ENCODE measurements at regions not wholly inside any gene's neighbourhood (a gene's known extent, or its start where the extent isn't known, plus 50 kb on each side); places are given as distances from the start of the nearest gene placed in this dataset.
"Not testable (repeated sequence)": the region's sequence is repeated elsewhere in the genome, so short reads cannot be mapped to it uniquely, and the experiment has no call there.

DNA sequence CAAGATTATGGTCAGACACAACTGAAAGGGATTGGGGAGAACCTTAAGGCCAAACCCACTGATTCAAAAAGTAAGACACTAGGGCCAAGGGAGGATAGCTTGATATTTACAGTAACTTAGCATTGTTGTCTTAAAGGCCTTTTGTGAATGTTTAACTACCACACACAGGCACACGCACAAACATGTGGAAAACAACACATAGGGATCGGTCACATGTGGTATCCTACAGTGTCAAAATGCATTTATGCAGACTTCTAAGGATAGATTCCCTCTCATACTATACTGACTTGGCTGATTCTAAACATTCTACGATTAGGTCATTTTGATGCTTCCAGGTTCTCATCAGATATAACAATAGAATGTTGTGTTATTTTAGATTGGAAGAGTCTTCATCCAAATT is 638.9 kb upstream of the LRRTM1 start:
- Histone ChIP-seq H3K27me3 (ENCODE audit: insufficient read depth, insufficient read length) (no peaks in the 10 kb centered on the region), H3K4me3 (ENCODE audit: insufficient read length, low read depth) (no peak overlapping the region), H3K9ac (ENCODE audit: insufficient read length, low read depth) (no peak overlapping the region), H3K9me3 (ENCODE audit: insufficient read depth, low read length) (no peaks in the 10 kb centered on the region), H3K4me1 (ENCODE audit: insufficient read depth, insufficient read length) (no peaks in the 10 kb centered on the region), H3K36me3 (ENCODE audit: insufficient read depth, insufficient read length, low read length) (no peaks in the 10 kb centered on the region)
- no peak for DNase-seq (ENCODE audit: low read depth, low spot score)
- no peak for TF ChIP-seq SUZ12 (IDR thresholded peaks at IDR 0.05; ENCODE audit: extremely low read depth, insufficient read depth, insufficient read length)
- no peak for TF ChIP-seq ZNF274 (IDR thresholded peaks at IDR 0.05; ENCODE audit: low read depth, low read length)
- TF ChIP-seq YY1 (IDR thresholded peaks at IDR 0.05; ENCODE audit: insufficient read depth, insufficient read length): no peak

DNA sequence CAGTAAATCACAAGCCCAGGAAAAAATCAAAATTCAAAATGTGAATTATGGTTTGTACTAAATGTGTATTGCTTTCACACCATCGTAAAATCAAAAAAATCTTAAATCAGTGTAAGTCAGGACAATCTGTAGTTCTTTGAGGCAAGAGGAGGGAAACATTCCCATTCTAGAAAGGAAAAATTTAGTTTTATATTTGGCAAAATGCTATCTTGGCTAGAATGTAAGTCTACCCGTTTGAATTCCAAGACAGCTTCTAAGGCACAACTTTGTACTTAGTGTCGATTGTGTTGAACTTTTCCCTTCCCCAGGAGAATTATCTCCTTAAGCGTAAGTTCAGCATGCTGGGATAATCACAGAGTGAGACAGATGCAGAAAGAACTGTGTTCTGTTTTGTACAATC is 638.2 kb upstream of the LRRTM1 start:
- no peak for DNase-seq (ENCODE audit: low read depth, low spot score)

DNA sequence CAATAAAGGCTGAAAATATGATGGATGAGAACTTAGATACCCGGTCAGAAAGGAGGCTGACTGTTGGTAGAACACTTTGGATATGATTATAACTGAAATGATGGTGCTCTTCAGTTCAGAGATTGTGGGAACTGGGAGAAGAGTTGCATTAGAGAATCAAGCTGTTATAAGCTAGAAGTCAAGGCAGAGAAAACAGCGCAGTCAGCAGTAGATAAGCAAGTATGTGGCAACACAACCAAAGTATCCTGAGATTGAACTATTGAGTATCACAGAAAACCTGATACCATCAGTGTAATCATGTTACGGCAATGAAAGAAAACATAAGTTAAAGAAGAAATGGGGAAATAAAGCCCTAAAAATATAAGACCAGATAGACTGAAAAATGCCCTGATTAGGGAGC is 633.9 kb upstream of the LRRTM1 start:
- no peak for DNase-seq (ENCODE audit: low read depth, low spot score)
- no peak overlapping the region for H3K4me3 ChIP-seq (ENCODE audit: insufficient read length, low read depth)
- no peaks in the 10 kb centered on the region for H3K4me1 ChIP-seq (ENCODE audit: insufficient read depth, insufficient read length)
- H3K9me3 ChIP-seq (ENCODE audit: insufficient read depth, low read length): no peaks in the 10 kb centered on the region
- no peak overlapping the region for H3K9ac ChIP-seq (ENCODE audit: insufficient read length, low read depth)
- TF ChIP-seq YY1 (IDR thresholded peaks at IDR 0.05; ENCODE audit: insufficient read depth, insufficient read length): no peak
- no peak for TF ChIP-seq SUZ12 (IDR thresholded peaks at IDR 0.05; ENCODE audit: extremely low read depth, insufficient read depth, insufficient read length)
- TF ChIP-seq ZNF274 (IDR thresholded peaks at IDR 0.05; ENCODE audit: low read depth, low read length): no peak
- H3K36me3 ChIP-seq (ENCODE audit: insufficient read depth, insufficient read length, low read length): no peaks in the 10 kb centered on the region
- no peaks in the 10 kb centered on the region for H3K27me3 ChIP-seq (ENCODE audit: insufficient read depth, insufficient read length)

More for the DNA sequence above, 638.2 kb upstream of the LRRTM1 start:
- no peak for TF ChIP-seq SUZ12 (IDR thresholded peaks at IDR 0.05; ENCODE audit: extremely low read depth, insufficient read depth, insufficient read length)
- Histone ChIP-seq H3K9me3 (ENCODE audit: insufficient read depth, low read length) (no peaks in the 10 kb centered on the region), H3K27me3 (ENCODE audit: insufficient read depth, insufficient read length) (no peaks in the 10 kb centered on the region), H3K4me3 (ENCODE audit: insufficient read length, low read depth) (no peak overlapping the region), H3K4me1 (ENCODE audit: insufficient read depth, insufficient read length) (no peaks in the 10 kb centered on the region), H3K36me3 (ENCODE audit: insufficient read depth, insufficient read length, low read length) (no peaks in the 10 kb centered on the region), H3K9ac (ENCODE audit: insufficient read length, low read depth) (no peak overlapping the region)

DNA sequence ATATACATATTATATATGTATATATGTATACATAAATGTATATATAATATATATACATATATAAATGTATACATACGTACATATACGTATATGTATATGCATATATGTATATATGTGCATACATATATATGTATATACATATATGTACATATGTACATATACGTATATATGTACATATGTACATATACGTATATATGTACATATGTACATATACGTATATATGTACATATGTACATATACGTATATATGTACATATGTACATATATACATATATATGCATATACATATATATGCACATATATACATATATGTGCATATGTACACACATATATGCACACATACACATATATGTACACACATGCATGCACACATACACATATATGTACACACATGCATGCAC is 627.3 kb upstream of the LRRTM1 start:
- H3K27me3 ChIP-seq (ENCODE audit: insufficient read depth, insufficient read length); H3K36me3 ChIP-seq (ENCODE audit: insufficient read depth, insufficient read length, low read length); H3K4me1 ChIP-seq (ENCODE audit: insufficient read depth, insufficient read length); DNase-seq (ENCODE audit: low read depth, low spot score); H3K9ac ChIP-seq (ENCODE audit: insufficient read length, low read depth); H3K4me3 ChIP-seq (ENCODE audit: insufficient read length, low read depth): not testable (repeated sequence)
- H3K9me3 ChIP-seq (ENCODE audit: insufficient read depth, low read length): peaks cover 16% of the 10 kb centered on the region; the same call in 1 of the 2 replicates

- H3K9me3 ChIP-seq (ENCODE audit: insufficient read depth, low read length): peaks cover 16% of the 10 kb centered on the region; the same call in 1 of the 2 replicates
- DNase-seq (ENCODE audit: low read depth, low spot score): no peak
Measured at GRCh38 chr2:80930777-80931176, 626.2 kb upstream of the LRRTM1 start.

DNA sequence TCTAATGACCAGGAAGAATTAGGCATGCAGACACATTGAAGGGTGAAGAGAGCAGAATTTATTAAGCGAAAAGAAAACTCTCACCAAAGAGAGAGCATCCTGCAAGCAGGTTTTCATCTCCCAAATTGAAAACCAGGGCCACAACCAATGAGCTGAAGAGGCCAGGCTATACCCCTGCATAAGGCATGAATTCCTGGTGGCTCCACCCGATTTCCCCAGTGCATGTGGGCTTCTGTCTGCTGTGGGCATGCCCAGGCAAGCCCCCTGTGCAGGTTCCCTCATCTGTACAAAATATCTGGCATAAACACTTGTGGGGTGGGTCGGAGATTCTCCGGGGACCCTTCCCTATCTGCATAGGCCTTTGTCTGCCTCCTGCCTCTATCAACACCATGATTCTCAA is 621.6 kb upstream of the LRRTM1 start:
- Histone ChIP-seq H3K9me3 (ENCODE audit: insufficient read depth, low read length) (peaks cover 11% of the 10 kb centered on the region; the same call in 1 of the 2 replicates), H3K36me3 (ENCODE audit: insufficient read depth, insufficient read length, low read length) (no peaks in the 10 kb centered on the region), H3K27me3 (ENCODE audit: insufficient read depth, insufficient read length) (no peaks in the 10 kb centered on the region), H3K4me1 (ENCODE audit: insufficient read depth, insufficient read length) (no peaks in the 10 kb centered on the region), H3K4me3 (ENCODE audit: insufficient read length, low read depth) (no peak overlapping the region), H3K9ac (ENCODE audit: insufficient read length, low read depth) (no peak overlapping the region)
- no peak for TF ChIP-seq YY1 (IDR thresholded peaks at IDR 0.05; ENCODE audit: insufficient read depth, insufficient read length)
- TF ChIP-seq SUZ12 (IDR thresholded peaks at IDR 0.05; ENCODE audit: extremely low read depth, insufficient read depth, insufficient read length): no peak
- TF ChIP-seq ZNF274 (IDR thresholded peaks at IDR 0.05; ENCODE audit: low read depth, low read length): no peak
- no peak for DNase-seq (ENCODE audit: low read depth, low spot score)

More at GRCh38 chr2:80930777-80931176, 626.2 kb upstream of the LRRTM1 start:
- H3K36me3 ChIP-seq (ENCODE audit: insufficient read depth, insufficient read length, low read length): no peaks in the 10 kb centered on the region
- H3K4me1 ChIP-seq (ENCODE audit: insufficient read depth, insufficient read length): no peaks in the 10 kb centered on the region
- no peaks in the 10 kb centered on the region for H3K27me3 ChIP-seq (ENCODE audit: insufficient read depth, insufficient read length)
- no peak overlapping the region for H3K9ac ChIP-seq (ENCODE audit: insufficient read length, low read depth)
- TF ChIP-seq SUZ12 (IDR thresholded peaks at IDR 0.05; ENCODE audit: extremely low read depth, insufficient read depth, insufficient read length) (no peak), YY1 (IDR thresholded peaks at IDR 0.05; ENCODE audit: insufficient read depth, insufficient read length) (no peak), ZNF274 (IDR thresholded peaks at IDR 0.05; ENCODE audit: low read depth, low read length) (no peak)
- H3K4me3 ChIP-seq (ENCODE audit: insufficient read length, low read depth): no peak overlapping the region

DNA sequence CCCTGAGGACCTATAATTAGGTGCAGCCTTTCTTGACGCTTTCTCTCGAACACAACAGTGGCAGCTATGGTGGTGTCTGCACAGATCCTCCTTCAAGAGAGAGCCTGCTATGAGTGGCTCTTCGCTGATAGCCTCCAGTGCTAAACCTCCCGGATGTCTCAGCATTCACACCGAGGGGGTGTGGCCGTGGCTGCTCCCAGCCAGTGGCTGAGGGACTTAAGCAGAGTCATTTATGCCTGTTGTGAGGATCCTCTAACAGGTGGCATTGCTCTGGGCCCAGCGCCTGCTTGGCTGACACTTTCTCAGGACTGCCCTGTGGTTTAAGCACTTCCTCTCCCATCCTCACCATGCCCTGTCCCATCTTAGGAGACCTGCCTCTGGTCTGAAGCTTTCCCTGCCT is 592.0 kb upstream of the LRRTM1 start:
- Histone ChIP-seq H3K4me1 (ENCODE audit: insufficient read depth, insufficient read length) (no peaks in the 10 kb centered on the region), H3K36me3 (ENCODE audit: insufficient read depth, insufficient read length, low read length) (no peaks in the 10 kb centered on the region), H3K9ac (ENCODE audit: insufficient read length, low read depth) (no peak overlapping the region), H3K9me3 (ENCODE audit: insufficient read depth, low read length) (no peaks in the 10 kb centered on the region), H3K27me3 (ENCODE audit: insufficient read depth, insufficient read length) (no peaks in the 10 kb centered on the region), H3K4me3 (ENCODE audit: insufficient read length, low read depth) (no peak overlapping the region)
- TF ChIP-seq YY1 (IDR thresholded peaks at IDR 0.05; ENCODE audit: insufficient read depth, insufficient read length) (no peak), ZNF274 (IDR thresholded peaks at IDR 0.05; ENCODE audit: low read depth, low read length) (no peak), SUZ12 (IDR thresholded peaks at IDR 0.05; ENCODE audit: extremely low read depth, insufficient read depth, insufficient read length) (no peak)
- DNase-seq (ENCODE audit: low read depth, low spot score): no peak

DNA sequence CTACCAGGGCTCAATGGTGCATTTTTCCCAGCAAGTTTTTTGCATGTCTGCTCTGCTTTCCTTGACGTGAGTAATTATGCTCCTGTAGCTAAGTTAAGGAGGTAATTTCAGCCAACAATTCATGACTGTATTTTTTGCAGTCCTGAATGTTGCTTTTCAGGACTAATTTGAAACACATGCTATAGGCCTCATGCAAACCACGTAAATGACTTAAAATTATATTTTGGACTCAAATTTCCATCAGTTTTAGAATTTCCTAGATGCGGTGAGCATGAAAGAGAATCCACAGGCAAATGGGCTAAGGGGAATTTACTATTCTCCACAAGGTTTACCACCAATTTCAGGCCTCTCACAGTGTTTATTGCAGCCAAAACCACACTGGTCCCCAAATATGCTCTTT is 589.9 kb upstream of the LRRTM1 start:
- no peaks in the 10 kb centered on the region for H3K27me3 ChIP-seq (ENCODE audit: insufficient read depth, insufficient read length)
- TF ChIP-seq YY1 (IDR thresholded peaks at IDR 0.05; ENCODE audit: insufficient read depth, insufficient read length) (no peak), SUZ12 (IDR thresholded peaks at IDR 0.05; ENCODE audit: extremely low read depth, insufficient read depth, insufficient read length) (no peak), ZNF274 (IDR thresholded peaks at IDR 0.05; ENCODE audit: low read depth, low read length) (no peak)
- no peaks in the 10 kb centered on the region for H3K4me1 ChIP-seq (ENCODE audit: insufficient read depth, insufficient read length)
- no peak overlapping the region for H3K4me3 ChIP-seq (ENCODE audit: insufficient read length, low read depth)
- no peak for DNase-seq (ENCODE audit: low read depth, low spot score)
- H3K9me3 ChIP-seq (ENCODE audit: insufficient read depth, low read length): no peaks in the 10 kb centered on the region
- no peak overlapping the region for H3K9ac ChIP-seq (ENCODE audit: insufficient read length, low read depth)
- H3K36me3 ChIP-seq (ENCODE audit: insufficient read depth, insufficient read length, low read length): no peaks in the 10 kb centered on the region

All from NT2/D1 (cell line).